ENCODE measurements at regions not wholly inside any gene's neighbourhood (a gene's known extent, or its start where the extent isn't known, plus 50 kb on each side); places are given as distances from the start of the nearest gene placed in this dataset.

DNA sequence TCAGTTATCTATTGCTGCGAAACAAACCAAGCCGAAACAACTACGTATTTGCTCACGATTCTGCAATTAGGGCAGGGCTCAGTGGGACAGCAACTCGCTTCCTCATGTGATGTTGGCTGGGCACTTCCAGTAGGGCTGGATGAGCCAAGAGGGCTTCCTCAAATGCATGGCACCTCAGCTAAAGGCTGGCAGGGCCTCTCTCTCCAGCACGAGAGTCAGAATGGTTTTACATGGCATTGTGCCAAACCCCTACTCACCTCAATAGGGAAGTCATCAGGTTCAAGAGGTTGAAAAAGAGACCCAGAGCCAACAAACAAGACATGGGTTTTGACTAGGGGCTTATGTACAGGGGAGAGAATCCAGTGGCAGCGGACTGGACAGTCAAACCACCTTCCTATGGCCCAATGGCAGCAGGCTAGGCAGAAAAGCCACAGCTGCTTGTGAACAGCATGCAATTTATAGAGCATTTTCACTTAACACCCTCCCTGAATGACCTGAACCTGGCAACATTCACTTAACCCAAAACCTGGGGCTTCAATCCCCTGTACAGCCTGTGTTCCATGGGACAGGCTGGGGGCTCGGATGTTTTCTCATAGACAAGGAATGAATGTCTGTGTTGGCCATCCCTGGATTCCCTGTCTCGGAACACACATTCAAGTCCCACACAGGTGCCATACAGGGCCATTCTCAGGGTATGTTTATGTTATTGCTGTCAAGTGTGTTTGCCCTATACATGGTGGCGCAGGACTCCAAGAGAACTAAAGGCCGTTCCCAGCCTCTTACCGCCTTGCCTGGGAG lies 154.2 kb upstream of the NAV2 start:
- no peak overlapping the region for H3K27ac Mint-ChIP-seq
- H3K4me3 Mint-ChIP-seq: no peak overlapping the region
- no peaks in the 10 kb centered on the region for H3K4me1 Mint-ChIP-seq
- peaks cover 15 to 51% (median 17%) of the 10 kb centered on the region in 3 donors for H3K27me3 Mint-ChIP-seq
- H3K36me3 Mint-ChIP-seq: no peaks in the 10 kb centered on the region
- no peak for ATAC-seq (ENCODE audit: low read depth in 2 of 2)
- no peaks in the 10 kb centered on the region for H3K9me3 Mint-ChIP-seq
- DNase-seq: no peak

GRCh38 chr11:19557720-19558140 lies 154.9 kb upstream of the NAV2 start:
- DNase-seq (peak; percentile 14), ATAC-seq (ENCODE audit: low read depth in 2 of 2) (no peak)
- Mint-ChIP-seq H3K36me3 (no peaks in the 10 kb centered on the region), H3K27me3 (peaks cover 9 to 45% (median 12%) of the 10 kb centered on the region in 3 donors), H3K4me1 (no peaks in the 10 kb centered on the region), H3K4me3 (no peak overlapping the region), H3K27ac (no peak overlapping the region), H3K9me3 (no peaks in the 10 kb centered on the region)

- Mint-ChIP-seq H3K27me3 (peaks cover 12 to 40% (median 13%) of the 10 kb centered on the region in 3 donors), H3K4me3 (no peak overlapping the region), H3K36me3 (no peaks in the 10 kb centered on the region), H3K9me3 (no peaks in the 10 kb centered on the region), H3K27ac (no peak overlapping the region), H3K4me1 (no peaks in the 10 kb centered on the region)
- ATAC-seq (ENCODE audit: low read depth in 2 of 2) (no peak), DNase-seq (no peak)
Measured at GRCh38 chr11:19557185-19557584, 155.5 kb upstream of the NAV2 start.

DNA sequence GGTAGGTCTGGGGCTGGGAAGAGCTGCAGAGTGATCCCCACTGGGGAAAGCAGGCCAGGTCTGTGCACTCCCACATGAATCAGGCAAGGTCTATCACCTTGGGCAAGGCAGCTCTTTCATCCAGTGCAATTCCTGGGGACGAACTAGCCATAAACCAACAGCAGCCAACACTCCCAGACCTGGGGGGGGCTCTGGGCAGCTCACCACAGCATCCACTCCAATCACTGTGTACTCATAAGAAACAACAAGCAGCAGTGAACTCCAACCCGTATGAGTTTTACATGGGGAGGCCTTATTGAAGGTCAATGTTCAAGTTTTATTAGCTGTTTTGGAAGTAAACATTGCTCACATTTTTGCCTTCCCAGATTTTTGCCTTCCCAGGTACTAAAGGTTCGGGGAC lies 157.4 kb upstream of the NAV2 start:
- ATAC-seq (ENCODE audit: low read depth in 2 of 2): no peak
- Mint-ChIP-seq H3K4me3 (no peak overlapping the region), H3K27ac (no peak overlapping the region), H3K36me3 (no peaks in the 10 kb centered on the region), H3K9me3 (no peaks in the 10 kb centered on the region), H3K27me3 (peaks cover 12 to 26% (median 19%) of the 10 kb centered on the region in 3 donors), H3K4me1 (no peaks in the 10 kb centered on the region)
- DNase-seq: no peak

DNA sequence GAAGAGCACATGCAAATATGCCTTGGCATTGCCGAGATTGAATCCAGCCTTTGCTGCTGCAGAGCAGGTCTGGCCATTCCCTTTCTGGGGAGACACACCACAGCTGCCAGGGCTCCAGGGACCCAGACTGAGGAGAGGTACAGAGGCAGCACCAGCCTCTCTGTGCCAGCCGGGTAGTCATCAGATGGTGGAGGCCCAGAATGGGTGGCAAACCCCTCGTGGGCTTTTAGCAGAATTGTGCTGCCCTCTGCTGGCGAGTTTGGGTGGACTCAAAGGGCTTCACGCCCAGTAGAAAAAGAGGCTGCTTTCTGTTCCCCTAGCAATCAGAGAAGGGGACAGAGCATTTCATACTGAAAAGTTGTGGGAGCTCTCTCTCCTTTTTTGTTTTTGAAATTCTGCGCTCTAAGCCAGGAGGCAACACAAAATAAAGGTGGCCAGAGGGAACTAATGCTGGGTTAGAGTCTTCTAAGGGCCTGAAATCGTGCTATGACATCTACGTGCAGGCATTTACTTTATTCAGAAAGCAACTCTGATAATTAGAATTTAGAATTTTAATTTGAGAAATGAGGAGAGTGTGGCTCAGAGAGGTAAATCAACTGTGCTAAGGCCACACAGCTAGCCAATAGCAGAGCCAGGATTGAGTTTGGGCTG lies 158.8 kb upstream of the NAV2 start:
- Mint-ChIP-seq H3K27me3 (peaks cover 12 to 19% (median 16%) of the 10 kb centered on the region in 3 donors), H3K36me3 (no peaks in the 10 kb centered on the region), H3K4me3 (no peak overlapping the region), H3K9me3 (no peaks in the 10 kb centered on the region), H3K4me1 (no peaks in the 10 kb centered on the region), H3K27ac (no peak overlapping the region)
- ATAC-seq (ENCODE audit: low read depth in 2 of 2) (peak; percentile 43 to 47), DNase-seq (peak; percentile 16)

GRCh38 chr11:19552656-19553260 lies 159.9 kb upstream of the NAV2 start:
- Mint-ChIP-seq H3K4me1 (no peaks in the 10 kb centered on the region), H3K9me3 (no peaks in the 10 kb centered on the region), H3K4me3 (no peak overlapping the region), H3K27me3 (peaks cover 6 to 24% (median 12%) of the 10 kb centered on the region in 3 donors), H3K36me3 (no peaks in the 10 kb centered on the region), H3K27ac (no peak overlapping the region)
- ATAC-seq (ENCODE audit: low read depth in 2 of 2) (no peak), DNase-seq (no peak)

DNA sequence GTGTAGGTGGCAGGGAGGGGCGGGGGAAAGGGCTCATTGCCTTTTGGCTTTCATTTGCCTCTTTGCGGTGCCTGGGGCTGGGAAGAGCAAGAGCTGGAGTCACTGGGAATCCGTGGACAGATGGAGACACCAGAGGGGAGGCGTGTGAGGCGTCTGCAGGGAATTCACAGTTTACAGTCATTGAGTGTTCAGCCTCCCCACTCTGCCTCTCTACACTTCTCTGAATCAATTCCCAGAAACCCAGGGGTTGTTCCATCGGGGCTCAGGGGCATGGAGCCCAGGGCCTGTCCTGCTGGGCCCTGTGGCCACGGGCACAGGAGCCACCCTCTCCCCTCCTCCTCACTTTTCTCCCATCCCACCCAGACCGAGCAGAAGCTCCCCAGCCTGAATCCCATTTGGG lies 160.5 kb upstream of the NAV2 start:
- Mint-ChIP-seq H3K9me3 (no peaks in the 10 kb centered on the region), H3K36me3 (no peaks in the 10 kb centered on the region), H3K27ac (no peak overlapping the region), H3K4me3 (peak overlapping the region in 1 of 8 donors; percentile 8), H3K27me3 (peaks cover 6 to 19% (median 12%) of the 10 kb centered on the region in 3 donors), H3K4me1 (no peaks in the 10 kb centered on the region)
- ATAC-seq (ENCODE audit: low read depth in 2 of 2) (no peak), DNase-seq (no peak)

DNA sequence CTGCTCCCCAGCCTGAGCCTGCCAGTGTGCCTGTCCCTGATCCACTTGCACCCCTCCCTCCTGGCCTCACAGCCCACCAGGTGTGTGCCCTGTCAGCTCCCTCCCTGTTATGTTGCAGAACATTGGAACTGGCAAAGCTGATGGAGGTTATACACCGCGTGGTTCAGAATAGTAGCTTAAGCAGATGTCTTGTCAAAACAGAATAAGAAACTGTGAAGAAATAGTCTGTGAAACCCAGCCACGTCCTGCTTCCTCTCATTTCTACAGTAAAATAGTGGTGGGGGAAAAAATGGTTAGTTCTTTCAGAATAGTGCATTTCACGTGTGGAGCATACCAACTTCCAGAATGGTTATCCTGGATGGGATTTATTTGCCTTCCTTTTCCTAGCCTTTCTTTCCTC lies 161.2 kb upstream of the NAV2 start:
- no peak for DNase-seq
- no peak overlapping the region for H3K27ac Mint-ChIP-seq
- no peaks in the 10 kb centered on the region for H3K9me3 Mint-ChIP-seq
- peaks cover 6 to 19% (median 12%) of the 10 kb centered on the region in 3 donors for H3K27me3 Mint-ChIP-seq
- H3K4me3 Mint-ChIP-seq: no peak overlapping the region
- no peaks in the 10 kb centered on the region for H3K4me1 Mint-ChIP-seq
- no peak for ATAC-seq (ENCODE audit: low read depth in 2 of 2)
- no peaks in the 10 kb centered on the region for H3K36me3 Mint-ChIP-seq

- H3K4me1 Mint-ChIP-seq: no peaks in the 10 kb centered on the region
- no peak overlapping the region for H3K27ac Mint-ChIP-seq
- ATAC-seq (ENCODE audit: low read depth in 2 of 2) (no peak), DNase-seq (no peak)
- peaks cover 4 to 28% (median 12%) of the 10 kb centered on the region in 3 donors for H3K27me3 Mint-ChIP-seq
- H3K36me3 Mint-ChIP-seq: no peaks in the 10 kb centered on the region
- no peaks in the 10 kb centered on the region for H3K9me3 Mint-ChIP-seq
- peak overlapping the region in 1 of 8 donors; percentile 35 for H3K4me3 Mint-ChIP-seq
Measured at GRCh38 chr11:19547044-19547443, 165.6 kb upstream of the NAV2 start.

- DNase-seq: no peak
- no peak overlapping the region for H3K4me3 Mint-ChIP-seq
- no peak for ATAC-seq (ENCODE audit: low read depth in 2 of 2)
- no peaks in the 10 kb centered on the region for H3K36me3 Mint-ChIP-seq
- H3K4me1 Mint-ChIP-seq: no peaks in the 10 kb centered on the region
- H3K27me3 Mint-ChIP-seq: peaks cover 3 to 22% (median 12%) of the 10 kb centered on the region in 3 donors
- H3K27ac Mint-ChIP-seq: no peak overlapping the region
- H3K9me3 Mint-ChIP-seq: no peaks in the 10 kb centered on the region
Measured at GRCh38 chr11:19546325-19546724, 166.3 kb upstream of the NAV2 start.

- Mint-ChIP-seq H3K36me3 (no peaks in the 10 kb centered on the region), H3K4me1 (no peaks in the 10 kb centered on the region), H3K27ac (no peak overlapping the region), H3K4me3 (no peak overlapping the region), H3K9me3 (no peaks in the 10 kb centered on the region), H3K27me3 (peaks cover 7 to 18% (median 13%) of the 10 kb centered on the region in 3 donors)
- ATAC-seq (ENCODE audit: low read depth in 2 of 2): no peak
- DNase-seq: no peak
Measured at GRCh38 chr11:19541521-19542049, 171.1 kb upstream of the NAV2 start.

DNA sequence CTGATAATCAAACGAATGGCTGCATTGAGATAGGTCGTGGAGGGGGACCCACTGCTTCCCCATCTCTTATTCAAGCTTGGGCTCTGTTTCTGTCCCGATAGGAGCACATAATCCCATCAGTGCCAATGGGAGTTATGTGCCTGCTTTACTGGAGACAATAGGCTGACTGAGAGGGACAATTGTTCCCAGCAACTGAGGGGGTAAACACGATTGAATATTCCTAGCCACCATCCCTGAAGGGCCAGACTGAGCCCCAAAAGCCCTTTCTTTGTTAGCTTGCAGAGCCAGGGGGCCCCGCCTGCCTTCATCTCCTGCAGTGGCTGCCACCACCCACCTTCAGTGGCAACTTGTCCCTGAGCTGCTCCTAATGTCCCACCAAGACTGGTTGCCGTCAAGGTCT lies 172.8 kb upstream of the NAV2 start:
- no peak for ATAC-seq (ENCODE audit: low read depth in 2 of 2)
- Mint-ChIP-seq H3K36me3 (no peaks in the 10 kb centered on the region), H3K4me1 (no peaks in the 10 kb centered on the region), H3K9me3 (peaks cover 0 to 2% (median 0%) of the 10 kb centered on the region in 7 donors), H3K4me3 (no peak overlapping the region), H3K27ac (no peak overlapping the region), H3K27me3 (peaks cover 5 to 22% (median 13%) of the 10 kb centered on the region in 3 donors)
- no peak for DNase-seq

DNA sequence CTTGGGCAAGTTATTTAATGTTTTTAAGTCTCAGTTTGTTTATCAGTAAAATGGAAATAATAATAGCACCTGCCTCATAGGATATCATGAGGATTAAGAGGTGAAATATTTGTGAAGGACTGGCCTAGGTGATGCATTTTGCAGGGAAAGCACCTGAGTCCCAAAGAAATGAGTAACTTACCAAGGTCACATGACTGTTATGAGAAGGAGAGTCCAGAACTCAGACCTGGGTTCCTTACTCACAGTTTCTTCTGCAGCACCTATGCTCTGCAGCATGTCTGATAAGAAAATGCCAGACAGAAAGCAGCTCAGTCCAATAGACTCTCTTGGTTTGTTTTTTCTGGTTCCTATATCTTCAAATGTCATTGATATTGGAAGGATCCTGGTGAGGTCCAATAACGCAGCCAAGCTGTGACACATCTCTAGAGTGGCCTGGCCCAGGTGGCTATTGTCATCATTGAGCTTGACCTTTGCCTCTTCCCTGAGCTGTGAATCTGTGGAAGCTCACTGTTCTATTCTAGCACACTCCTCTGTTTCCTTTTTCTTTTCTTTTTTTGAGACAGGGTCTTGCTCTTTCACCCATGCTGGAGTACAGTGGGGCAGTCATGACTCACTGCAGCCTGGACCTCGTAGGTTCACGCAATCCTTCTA lies 174.7 kb upstream of the NAV2 start:
- DNase-seq (no peak), ATAC-seq (ENCODE audit: low read depth in 2 of 2) (no peak)
- Mint-ChIP-seq H3K4me1 (no peaks in the 10 kb centered on the region), H3K4me3 (peak overlapping the region in 1 of 8 donors; percentile 36), H3K27ac (no peak overlapping the region), H3K36me3 (no peaks in the 10 kb centered on the region), H3K27me3 (peaks cover 3 to 32% (median 15%) of the 10 kb centered on the region in 3 donors), H3K9me3 (peaks cover 0 to 3% (median 0%) of the 10 kb centered on the region in 7 donors)

Data from naive B cell (primary cell).